ENCODE measurements at regions not wholly inside any gene's neighbourhood (a gene's known extent, or its start where the extent isn't known, plus 50 kb on each side); places are given as distances from the start of the nearest gene placed in this dataset.

DNA sequence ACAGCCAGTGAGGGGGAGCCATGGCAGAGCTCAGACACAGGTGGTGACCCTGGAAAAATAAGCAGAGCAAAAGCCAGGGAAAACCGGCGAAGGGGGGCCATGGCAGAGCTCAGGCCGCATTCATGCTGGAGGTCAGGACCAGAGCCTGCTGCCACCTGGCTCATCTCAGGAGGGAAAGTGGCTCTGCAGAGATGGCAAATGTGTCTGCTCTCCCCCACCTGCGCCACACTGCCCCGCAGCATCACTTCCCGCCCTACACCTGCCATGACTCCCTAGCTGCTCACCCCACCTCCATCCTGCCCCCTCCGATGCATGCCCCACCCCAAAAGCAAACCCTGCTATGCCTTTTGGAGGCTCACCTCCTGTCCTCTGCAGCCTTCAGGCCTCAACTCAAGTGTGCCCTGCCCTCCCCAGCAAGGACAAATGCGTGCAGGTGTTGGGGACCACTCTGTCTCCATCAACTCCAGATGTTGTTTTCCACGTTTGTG, 123.2 kb upstream of the FGF3 start:
- no peak for TF ChIP-seq CTCF (IDR thresholded peaks at IDR 0.05)
- no peak for TF ChIP-seq POLR2A (IDR thresholded peaks at IDR 0.05)
- TF ChIP-seq POLR2AphosphoS5 (IDR thresholded peaks at IDR 0.05), result no peak

Measured in breast epithelium (tissue), 3 donors.